ENCODE measurements at regions not wholly inside any gene's neighbourhood (a gene's known extent, or its start where the extent isn't known, plus 50 kb on each side); places are given as distances from the start of the nearest gene placed in this dataset.

- Histone ChIP-seq H2AFZ (ENCODE audit: low read length) (no peak overlapping the region), H3K4me3 (ENCODE audit: extremely low read depth in 1 of 4, insufficient read depth in 2 of 4, low read depth in 3 of 4, low read length in 4 of 4) (no peak overlapping the region), H3K9me3 (ENCODE audit: insufficient read depth in 2 of 2, low read depth in 1 of 2, low read length in 1 of 2) (peaks cover 9 to 10% of the 10 kb centered on the region in 2 experiments), H3K36me3 (ENCODE audit: control insufficient read depth in 2 of 4, insufficient read depth in 4 of 4, low read length in 3 of 4) (no peaks in the 10 kb centered on the region), H4K8ac (ENCODE audit: extremely low read depth, insufficient read depth, low read length) (no peak overlapping the region), H2BK5ac (ENCODE audit: low read depth, low read length) (no peak overlapping the region), H3K14ac (ENCODE audit: insufficient read length) (no peak overlapping the region), H2BK20ac (ENCODE audit: low read length) (no peak overlapping the region), H4K5ac (ENCODE audit: insufficient read length, low read depth, low read length) (no peak overlapping the region), H3K4me1 (replicated peaks in 1 of 4; ENCODE audit: control insufficient read depth in 3 of 4, insufficient read depth in 4 of 4, low read length in 3 of 4) (no peaks in the 10 kb centered on the region), H3K27me3 (replicated peaks in 1 of 4; ENCODE audit: control insufficient read depth in 3 of 4, extremely low read depth in 1 of 4, insufficient read depth in 3 of 4, low read length in 3 of 4) (no peaks in the 10 kb centered on the region), H2BK120ac (replicated peaks; ENCODE audit: low read depth, low read length) (no peak overlapping the region), H4K20me1 (replicated peaks in 1 of 2; ENCODE audit: control insufficient read depth in 1 of 2, insufficient read depth in 2 of 2, low read length in 2 of 2) (no peaks in the 10 kb centered on the region), H3K79me1 (ENCODE audit: low read depth, low read length) (no peaks in the 10 kb centered on the region), H3K18ac (ENCODE audit: extremely low read depth, low read length) (no peak overlapping the region), H4K91ac (replicated peaks; ENCODE audit: insufficient read length, low read length) (no peak overlapping the region), H3K4me2 (ENCODE audit: insufficient read depth in 1 of 2, low read depth in 2 of 2, low read length in 2 of 2) (no peak overlapping the region), H3K23me2 (ENCODE audit: low read depth, low read length) (no peaks in the 10 kb centered on the region), H3K9ac (replicated peaks in 1 of 4; ENCODE audit: extremely low read depth in 1 of 4, low read depth in 3 of 4, low read length in 3 of 4) (no peak overlapping the region), H3K23ac (ENCODE audit: insufficient read length) (no peak overlapping the region), H2AK5ac (ENCODE audit: low read depth, low read length) (no peak overlapping the region), H3K79me2 (ENCODE audit: control insufficient read depth in 1 of 2, insufficient read depth in 2 of 2, low read length in 2 of 2) (no peaks in the 10 kb centered on the region), H2BK12ac (ENCODE audit: low read depth, low read length) (no peak overlapping the region), H3K4ac (replicated peaks; ENCODE audit: insufficient read length, low read depth, low read length) (no peak overlapping the region), H3K56ac (replicated peaks; ENCODE audit: insufficient read length, low read depth, low read length) (no peak overlapping the region), H3K27ac (ENCODE audit: low read depth, low read length) (no peak overlapping the region), H2BK15ac (ENCODE audit: low read length) (no peak overlapping the region)
- no peak for DNase-seq (ENCODE audit: low read depth in 1 of 2, low spot score in 2 of 2)
- WGBS, 2 experiments (ENCODE audit: extremely low coverage in 1 of 2, insufficient coverage in 1 of 2, insufficient read length in 1 of 2, insufficient replicate concordance in 2 of 2, low coverage in 1 of 2, low lambda C conversion rate in 2 of 2, missing lambda C conversion rate in 1 of 2), result 88% methylated on average over 1 of the region's 1 CpG; no CpG with 5 or more reads in 1 of the 2 experiments
- no peak for FAIRE-seq
- TF ChIP-seq BACH1 (IDR thresholded peaks at IDR 0.05; ENCODE audit: low read length) (no peak), CBX8 (IDR thresholded peaks at IDR 0.05; ENCODE audit: borderline replicate concordance, low read depth, low read length) (no peak), YY1 (IDR thresholded peaks at IDR 0.05; ENCODE audit: low read depth, low read length) (no peak), RFX5 (IDR thresholded peaks at IDR 0.05; ENCODE audit: borderline replicate concordance, low read depth, low read length) (no peak), POU5F1 (IDR thresholded peaks at IDR 0.05; ENCODE audit: low read depth, low read length) (no peak)
- ChIA-PET CTCF (ENCODE audit: partially characterized antibody) (interaction anchor here (0.6 kb wide), 1 partner anchor 354 kb away, joined by 3 read pairs; no protein-coding TSS in a partner anchor), POLR2A (ENCODE audit: partially characterized antibody) (no interaction called here)
Observed at GRCh38 chr5:130436430-130436829, 532.2 kb downstream of the CHSY3 start.

Data from H1 (cell line).